ENCODE measurements at regions not wholly inside any gene's neighbourhood (a gene's known extent, or its start where the extent isn't known, plus 50 kb on each side); places are given as distances from the start of the nearest gene placed in this dataset.
"Not testable (repeated sequence)": the region's sequence is repeated elsewhere in the genome, so short reads cannot be mapped to it uniquely, and the experiment has no call there.

DNA sequence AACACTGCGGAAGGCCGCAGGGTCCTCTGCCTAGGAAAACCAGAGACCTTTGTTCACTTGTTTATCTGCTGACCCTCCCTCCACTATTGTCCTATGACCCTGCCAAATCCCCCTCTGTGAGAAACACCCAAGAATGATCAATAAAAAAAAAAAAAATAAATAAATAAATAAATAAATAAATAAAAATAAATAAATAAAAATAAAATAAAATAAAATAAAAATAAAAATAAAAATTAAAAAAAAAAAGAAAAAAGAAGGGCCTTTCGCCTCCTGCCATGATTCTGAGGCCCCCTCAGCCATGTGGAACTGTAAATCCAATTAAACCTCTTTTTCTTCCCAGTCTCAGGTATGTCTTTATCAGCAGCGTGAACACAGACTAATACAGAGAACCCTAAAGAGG is 128.8 kb upstream of the EGLN3 start:
- not testable (repeated sequence) for TF ChIP-seq POLR2A (IDR thresholded peaks at IDR 0.05)
- TF ChIP-seq, protein P1, sequence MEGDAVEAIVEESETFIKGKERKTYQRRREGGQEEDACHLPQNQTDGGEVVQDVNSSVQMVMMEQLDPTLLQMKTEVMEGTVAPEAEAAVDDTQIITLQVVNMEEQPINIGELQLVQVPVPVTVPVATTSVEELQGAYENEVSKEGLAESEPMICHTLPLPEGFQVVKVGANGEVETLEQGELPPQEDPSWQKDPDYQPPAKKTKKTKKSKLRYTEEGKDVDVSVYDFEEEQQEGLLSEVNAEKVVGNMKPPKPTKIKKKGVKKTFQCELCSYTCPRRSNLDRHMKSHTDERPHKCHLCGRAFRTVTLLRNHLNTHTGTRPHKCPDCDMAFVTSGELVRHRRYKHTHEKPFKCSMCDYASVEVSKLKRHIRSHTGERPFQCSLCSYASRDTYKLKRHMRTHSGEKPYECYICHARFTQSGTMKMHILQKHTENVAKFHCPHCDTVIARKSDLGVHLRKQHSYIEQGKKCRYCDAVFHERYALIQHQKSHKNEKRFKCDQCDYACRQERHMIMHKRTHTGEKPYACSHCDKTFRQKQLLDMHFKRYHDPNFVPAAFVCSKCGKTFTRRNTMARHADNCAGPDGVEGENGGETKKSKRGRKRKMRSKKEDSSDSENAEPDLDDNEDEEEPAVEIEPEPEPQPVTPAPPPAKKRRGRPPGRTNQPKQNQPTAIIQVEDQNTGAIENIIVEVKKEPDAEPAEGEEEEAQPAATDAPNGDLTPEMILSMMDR (IDR thresholded peaks at IDR 0.05): not testable (repeated sequence)

Measured in Peyer's patch (tissue), 4 donors.